Epithelial cell of proximal tubule (primary cell): ENCODE measurements at regions not wholly inside any gene's neighbourhood (a gene's known extent, or its start where the extent isn't known, plus 50 kb on each side); places are given as distances from the start of the nearest gene placed in this dataset.
A peak's percentile ranks its signal among the peaks of the same experiment; 100 is the strongest.

Experiments
- DNase-seq: peaks from one replicate; pipeline ENCODE4 v3.0.0-alpha.2; 2011; ENCODE audit warnings: low read depth
- H3K4me3 ChIP-seq: 2 replicates; pipeline ENCODE4 v1.5.1; 2011; ENCODE audit warnings: low read depth, mild to moderate bottlenecking, low read length
- CTCF ChIP-seq: conservative IDR thresholded peaks from 2 replicates; pipeline ENCODE4 v1.5.1; 2012; ENCODE audit warnings: low read depth, mild to moderate bottlenecking, low read length

GRCh38 chr3:80232760-80233159 is 465.0 kb upstream of the ROBO1 start:
- peak; percentile 88 for DNase-seq
- no peak for TF ChIP-seq CTCF
- H3K4me3 ChIP-seq, result no peak overlapping the region

- no peak for TF ChIP-seq CTCF
- no peak overlapping the region for H3K4me3 ChIP-seq
- no peak for DNase-seq
Measured at GRCh38 chr3:80230962-80231361, 463.2 kb upstream of the ROBO1 start.

- H3K4me3 ChIP-seq, result no peak overlapping the region
- no peak for DNase-seq
- no peak for TF ChIP-seq CTCF
Measured at GRCh38 chr3:80227216-80227615, 459.4 kb upstream of the ROBO1 start.

- no peak for DNase-seq
- H3K4me3 ChIP-seq, result no peak overlapping the region
- TF ChIP-seq CTCF, result no peak
Measured at GRCh38 chr3:80215191-80215590, 447.4 kb upstream of the ROBO1 start.

GRCh38 chr3:80213086-80213485 is 445.3 kb upstream of the ROBO1 start:
- no peak for TF ChIP-seq CTCF
- DNase-seq, result no peak
- no peak overlapping the region for H3K4me3 ChIP-seq

GRCh38 chr3:80192936-80193335 is 425.1 kb upstream of the ROBO1 start:
- DNase-seq, result no peak
- no peak overlapping the region for H3K4me3 ChIP-seq

More at GRCh38 chr3:80192936-80193335, 425.1 kb upstream of the ROBO1 start:
- no peak for TF ChIP-seq CTCF
